ENCODE measurements at regions not wholly inside any gene's neighbourhood (a gene's known extent, or its start where the extent isn't known, plus 50 kb on each side); places are given as distances from the start of the nearest gene placed in this dataset.
"Not testable (repeated sequence)": the region's sequence is repeated elsewhere in the genome, so short reads cannot be mapped to it uniquely, and the experiment has no call there.

DNA sequence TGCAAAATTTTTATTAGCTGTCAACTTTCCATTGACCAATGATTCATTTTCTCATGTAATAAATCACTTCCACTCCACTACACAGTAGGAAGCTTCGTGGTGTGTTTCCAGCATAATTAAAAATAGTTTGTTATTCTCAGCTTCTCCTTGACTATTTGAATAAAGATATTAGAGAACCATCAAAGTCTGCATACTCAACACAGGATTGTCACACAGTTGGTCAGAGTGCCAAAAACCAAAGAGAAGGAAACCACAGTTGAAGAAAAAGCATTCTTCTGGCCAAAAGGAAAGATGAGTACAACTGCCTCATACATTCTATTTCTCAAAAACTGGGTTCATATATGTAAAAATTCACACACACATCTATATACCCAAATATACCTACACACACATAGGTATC is 455.1 kb upstream of the HSF2 start:
- H3K36me3 ChIP-seq (ENCODE audit: low read depth, low read length), result no peaks in the 10 kb centered on the region
- H3K4me2 ChIP-seq (ENCODE audit: low read length), result no peak overlapping the region
- ATAC-seq (no peak), DNase-seq (no peak)
- H3K4me1 ChIP-seq (ENCODE audit: insufficient read depth, low read length), result no peaks in the 10 kb centered on the region
- H3K4me3 ChIP-seq (ENCODE audit: low read length), result no peak overlapping the region
- no peaks in the 10 kb centered on the region for H3K79me2 ChIP-seq (ENCODE audit: low read length)
- TF ChIP-seq EZH2phosphoT487 (IDR thresholded peaks at IDR 0.05; ENCODE audit: borderline replicate concordance, low read length), result no peak
- TF ChIP-seq, protein P1, sequence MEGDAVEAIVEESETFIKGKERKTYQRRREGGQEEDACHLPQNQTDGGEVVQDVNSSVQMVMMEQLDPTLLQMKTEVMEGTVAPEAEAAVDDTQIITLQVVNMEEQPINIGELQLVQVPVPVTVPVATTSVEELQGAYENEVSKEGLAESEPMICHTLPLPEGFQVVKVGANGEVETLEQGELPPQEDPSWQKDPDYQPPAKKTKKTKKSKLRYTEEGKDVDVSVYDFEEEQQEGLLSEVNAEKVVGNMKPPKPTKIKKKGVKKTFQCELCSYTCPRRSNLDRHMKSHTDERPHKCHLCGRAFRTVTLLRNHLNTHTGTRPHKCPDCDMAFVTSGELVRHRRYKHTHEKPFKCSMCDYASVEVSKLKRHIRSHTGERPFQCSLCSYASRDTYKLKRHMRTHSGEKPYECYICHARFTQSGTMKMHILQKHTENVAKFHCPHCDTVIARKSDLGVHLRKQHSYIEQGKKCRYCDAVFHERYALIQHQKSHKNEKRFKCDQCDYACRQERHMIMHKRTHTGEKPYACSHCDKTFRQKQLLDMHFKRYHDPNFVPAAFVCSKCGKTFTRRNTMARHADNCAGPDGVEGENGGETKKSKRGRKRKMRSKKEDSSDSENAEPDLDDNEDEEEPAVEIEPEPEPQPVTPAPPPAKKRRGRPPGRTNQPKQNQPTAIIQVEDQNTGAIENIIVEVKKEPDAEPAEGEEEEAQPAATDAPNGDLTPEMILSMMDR (conservative IDR thresholded peaks at IDR 0.05; ENCODE audit: low read depth, low read length), result no peak
- no peak for TF ChIP-seq EZH2 (IDR thresholded peaks at IDR 0.05; ENCODE audit: low read length, unreplicated experiment)
- BruUV-seq (replicated peaks), result no TSS peak
- ChIA-PET POLR2A (ENCODE audit: unreplicated experiment) (no interaction called here), CTCF (no interaction called here)
- peaks cover 3% of the 10 kb centered on the region; the same call in 1 of the 2 replicates for H3K27me3 ChIP-seq (ENCODE audit: low read length)
- H3K9me2 ChIP-seq (replicated peaks; ENCODE audit: low read length), result no peaks in the 10 kb centered on the region
- no peak overlapping the region for H2AFZ ChIP-seq (ENCODE audit: low read length)
- H3K9me3 ChIP-seq (ENCODE audit: low read length), result no peaks in the 10 kb centered on the region
- no peaks in the 10 kb centered on the region for H4K20me1 ChIP-seq (ENCODE audit: low read length)
- no peak overlapping the region for H3K9ac ChIP-seq (ENCODE audit: low read length)
- intact Hi-C loops (cut with micrococcal nuclease), result no loop called here
- H3K27ac ChIP-seq (ENCODE audit: low read length), result no peak overlapping the region
- H3F3A ChIP-seq (ENCODE audit: low read length, unreplicated experiment), result no peaks in the 10 kb centered on the region

DNA sequence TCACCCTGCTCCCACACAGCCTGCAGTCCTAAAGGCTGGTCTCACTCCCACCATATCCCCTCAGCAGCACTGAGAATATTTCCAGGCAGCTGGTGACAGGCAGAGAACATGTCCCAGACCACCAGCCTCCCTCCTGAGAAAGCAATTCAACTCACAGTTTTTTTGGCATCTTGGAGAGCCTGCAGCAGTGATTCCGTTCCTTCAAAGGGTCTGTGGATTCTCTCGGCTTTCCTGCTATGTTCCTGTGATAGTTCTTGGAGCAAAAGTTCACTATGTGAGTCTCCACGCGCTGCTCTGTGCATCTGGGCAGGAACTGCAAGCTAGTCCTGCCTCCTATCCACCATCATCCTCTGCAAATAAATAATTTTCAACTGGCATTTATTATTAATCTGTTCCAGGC is 448.3 kb upstream of the HSF2 start:
- no TSS peak for BruUV-seq (replicated peaks)
- no peak overlapping the region for H3K4me3 ChIP-seq (ENCODE audit: low read length)
- H3K27ac ChIP-seq (ENCODE audit: low read length), result no peak overlapping the region
- H3K79me2 ChIP-seq (ENCODE audit: low read length), result no peaks in the 10 kb centered on the region
- H3K27me3 ChIP-seq (ENCODE audit: low read length), result no peaks in the 10 kb centered on the region
- no peak overlapping the region for H3K4me2 ChIP-seq (ENCODE audit: low read length)
- H3K9ac ChIP-seq (ENCODE audit: low read length), result no peak overlapping the region
- POLR2A ChIA-PET (ENCODE audit: unreplicated experiment), result no interaction called here
- CTCF ChIA-PET, result no interaction called here
- ATAC-seq, result no peak
- no peaks in the 10 kb centered on the region for H3K9me3 ChIP-seq (ENCODE audit: low read length)
- no peaks in the 10 kb centered on the region for H3K4me1 ChIP-seq (ENCODE audit: insufficient read depth, low read length)
- intact Hi-C loops (cut with micrococcal nuclease), result no loop called here
- no peaks in the 10 kb centered on the region for H3K9me2 ChIP-seq (replicated peaks; ENCODE audit: low read length)
- H2AFZ ChIP-seq (ENCODE audit: low read length), result no peak overlapping the region
- TF ChIP-seq, protein P1 (conservative IDR thresholded peaks at IDR 0.05; ENCODE audit: low read depth, low read length), result no peak
- TF ChIP-seq EZH2 (IDR thresholded peaks at IDR 0.05; ENCODE audit: low read length, unreplicated experiment) (no peak), EZH2phosphoT487 (IDR thresholded peaks at IDR 0.05; ENCODE audit: borderline replicate concordance, low read length) (no peak)
- DNase-seq, result no peak
- H3F3A ChIP-seq (ENCODE audit: low read length, unreplicated experiment), result no peaks in the 10 kb centered on the region
- no peaks in the 10 kb centered on the region for H3K36me3 ChIP-seq (ENCODE audit: low read depth, low read length)
- no peaks in the 10 kb centered on the region for H4K20me1 ChIP-seq (ENCODE audit: low read length)

DNA sequence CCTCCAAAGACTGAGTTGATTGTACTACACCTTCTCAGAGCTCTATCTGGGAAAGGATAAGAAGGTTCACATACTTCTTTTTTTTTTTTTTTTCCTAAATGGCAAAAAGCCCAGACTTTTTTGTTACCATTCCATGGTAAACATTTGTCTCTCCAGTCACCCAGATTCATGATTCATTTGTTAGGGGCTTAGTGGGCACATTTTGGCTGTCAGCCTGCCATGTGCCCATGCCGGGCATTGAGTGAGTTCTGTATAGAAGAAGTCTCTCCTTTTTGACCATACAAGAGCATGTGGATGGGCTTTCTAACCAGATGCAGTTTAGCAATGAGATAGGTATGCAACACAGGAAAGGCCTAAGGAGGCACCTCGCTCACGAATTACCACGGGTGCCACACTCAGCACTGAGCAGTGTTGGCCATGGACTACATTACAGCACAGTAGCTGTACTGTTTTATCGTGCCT is 447.5 kb upstream of the HSF2 start:
- H3K27ac ChIP-seq (ENCODE audit: low read length), result no peak overlapping the region
- intact Hi-C loops (cut with micrococcal nuclease), result no loop called here

DNA sequence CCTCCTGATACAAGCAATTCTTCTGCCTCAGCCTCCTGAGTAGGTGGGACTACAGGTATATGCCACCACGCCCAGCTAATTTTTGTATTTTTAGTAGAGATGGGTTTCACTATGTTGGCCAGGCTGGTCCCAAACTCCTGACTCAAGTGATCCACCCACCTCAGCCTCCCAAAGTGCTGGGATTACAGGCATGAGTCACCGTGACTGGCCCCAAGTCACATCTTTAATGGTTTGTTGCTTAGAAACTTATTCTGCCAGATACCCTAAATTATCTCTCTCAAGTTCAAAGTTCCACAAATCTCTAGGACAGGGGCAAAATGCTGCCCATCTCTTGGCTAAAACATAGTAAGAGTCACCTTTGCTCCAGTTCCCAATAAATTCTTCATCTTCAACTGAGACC is 444.1 kb upstream of the HSF2 start:
- H3K4me3 ChIP-seq (ENCODE audit: low read length); DNase-seq; H4K20me1 ChIP-seq (ENCODE audit: low read length); H3K36me3 ChIP-seq (ENCODE audit: low read depth, low read length); intact Hi-C loops (cut with micrococcal nuclease); H3K9ac ChIP-seq (ENCODE audit: low read length); BruUV-seq (replicated peaks); H3K9me2 ChIP-seq (replicated peaks; ENCODE audit: low read length); H3K4me1 ChIP-seq (ENCODE audit: insufficient read depth, low read length); H2AFZ ChIP-seq (ENCODE audit: low read length); H3K27me3 ChIP-seq (ENCODE audit: low read length); ATAC-seq; CTCF ChIA-PET; H3K9me3 ChIP-seq (ENCODE audit: low read length); H3K79me2 ChIP-seq (ENCODE audit: low read length); H3K27ac ChIP-seq (ENCODE audit: low read length); H3F3A ChIP-seq (ENCODE audit: low read length, unreplicated experiment); POLR2A ChIA-PET (ENCODE audit: unreplicated experiment); H3K4me2 ChIP-seq (ENCODE audit: low read length): not testable (repeated sequence)

More for the DNA sequence above, 447.5 kb upstream of the HSF2 start:
- Histone ChIP-seq H3K9ac (ENCODE audit: low read length) (no peak overlapping the region), H2AFZ (ENCODE audit: low read length) (no peak overlapping the region), H3K27me3 (ENCODE audit: low read length) (no peaks in the 10 kb centered on the region), H3F3A (ENCODE audit: low read length, unreplicated experiment) (no peaks in the 10 kb centered on the region), H4K20me1 (ENCODE audit: low read length) (no peaks in the 10 kb centered on the region), H3K4me2 (ENCODE audit: low read length) (no peak overlapping the region), H3K36me3 (ENCODE audit: low read depth, low read length) (no peaks in the 10 kb centered on the region), H3K4me3 (ENCODE audit: low read length) (no peak overlapping the region), H3K79me2 (ENCODE audit: low read length) (no peaks in the 10 kb centered on the region), H3K9me2 (replicated peaks; ENCODE audit: low read length) (no peaks in the 10 kb centered on the region), H3K4me1 (ENCODE audit: insufficient read depth, low read length) (no peaks in the 10 kb centered on the region), H3K9me3 (ENCODE audit: low read length) (no peaks in the 10 kb centered on the region)
- CTCF ChIA-PET, result no interaction called here
- no peak; the same call in 1 of the 2 replicates for ATAC-seq
- no TSS peak for BruUV-seq (replicated peaks)
- POLR2A ChIA-PET (ENCODE audit: unreplicated experiment), result no interaction called here
- DNase-seq, result peak; percentile 40
- TF ChIP-seq EZH2 (IDR thresholded peaks at IDR 0.05; ENCODE audit: low read length, unreplicated experiment), result no peak
- no peak for TF ChIP-seq EZH2phosphoT487 (IDR thresholded peaks at IDR 0.05; ENCODE audit: borderline replicate concordance, low read length)
- TF ChIP-seq, protein P1 (conservative IDR thresholded peaks at IDR 0.05; ENCODE audit: low read depth, low read length), result no peak

Measured in PC-3 (cell line).